NCI-H1417 (cell line): ENCODE measurements at regions not wholly inside any gene's neighbourhood (a gene's known extent, or its start where the extent isn't known, plus 50 kb on each side); places are given as distances from the start of the nearest gene placed in this dataset.

Experiments used
- DNase-seq, 3 experiments: peaks; one replicate each; lab custom pipeline; 2025; lab: John Stamatoyannopoulos, UW

- no peak for DNase-seq
Observed at GRCh38 chr6:148151896-148152643, 190.6 kb upstream of the SASH1 start.

GRCh38 chr6:148154668-148155067 lies 188.0 kb upstream of the SASH1 start:
- no peak for DNase-seq

GRCh38 chr6:148155293-148155692 lies 187.3 kb upstream of the SASH1 start:
- no peak for DNase-seq

- DNase-seq, result no peak
Observed at GRCh38 chr6:148157841-148158240, 184.8 kb upstream of the SASH1 start.

GRCh38 chr6:148164645-148165044 lies 178.0 kb upstream of the SASH1 start:
- DNase-seq, result no peak

- peak; percentile 48 to 92 (median 56) for DNase-seq
Observed at GRCh38 chr6:148166339-148166968, 176.2 kb upstream of the SASH1 start.

- DNase-seq, result peak in 1 of 3 experiments; percentile 46
Observed at GRCh38 chr6:148169706-148170105, 172.9 kb upstream of the SASH1 start.

- no peak for DNase-seq
Observed at GRCh38 chr6:148170286-148170685, 172.4 kb upstream of the SASH1 start.

GRCh38 chr6:148173548-148173947 lies 169.1 kb upstream of the SASH1 start:
- DNase-seq, result no peak

- peak in 1 of 3 experiments; percentile 40 for DNase-seq
Observed at GRCh38 chr6:148175550-148176188, 167.0 kb upstream of the SASH1 start.

- DNase-seq, result peak in 2 of 3 experiments; percentile 47 to 82
Observed at GRCh38 chr6:148177589-148178233, 164.9 kb upstream of the SASH1 start.

- peak; percentile 38 to 83 (median 59) for DNase-seq
Observed at GRCh38 chr6:148179786-148180185, 162.9 kb upstream of the SASH1 start.

GRCh38 chr6:148182378-148182777 lies 160.3 kb upstream of the SASH1 start:
- no peak for DNase-seq

GRCh38 chr6:148183776-148184175 lies 158.9 kb upstream of the SASH1 start:
- no peak for DNase-seq

GRCh38 chr6:148186916-148187315 lies 155.7 kb upstream of the SASH1 start:
- no peak for DNase-seq

- no peak for DNase-seq
Observed at GRCh38 chr6:148192310-148192709, 150.3 kb upstream of the SASH1 start.

GRCh38 chr6:148193063-148193680 lies 149.5 kb upstream of the SASH1 start:
- DNase-seq, result no peak

GRCh38 chr6:148195511-148195910 lies 147.1 kb upstream of the SASH1 start:
- DNase-seq, result no peak

GRCh38 chr6:148199584-148199983 lies 143.1 kb upstream of the SASH1 start:
- no peak for DNase-seq

- peak in 2 of 3 experiments; percentile 11 to 73 for DNase-seq
Observed at GRCh38 chr6:148200293-148200692, 142.3 kb upstream of the SASH1 start.

GRCh38 chr6:148200781-148201180 lies 141.9 kb upstream of the SASH1 start:
- no peak for DNase-seq

- DNase-seq, result no peak
Observed at GRCh38 chr6:148203281-148203925, 139.2 kb upstream of the SASH1 start.
